HEK293T (cell line): ENCODE measurements at regions not wholly inside any gene's neighbourhood (a gene's known extent, or its start where the extent isn't known, plus 50 kb on each side); places are given as distances from the start of the nearest gene placed in this dataset.

Source experiments
- CTCF ChIA-PET: fragments of 350-600 bp; formaldehyde crosslinking; extraction: SDS; loops from one replicate; lab custom pipeline; 2021; ENCODE audit warnings: antibody characterized with exemption, inconsistent platforms; lab: Yijun Ruan, JAX
- POLR2A ChIA-PET: fragments of 350-600 bp; formaldehyde crosslinking; extraction: SDS; loops from one replicate; lab custom pipeline; 2020; ENCODE audit warnings: antibody characterized with exemption, inconsistent platforms; lab: Yijun Ruan, JAX
- DNase-seq: peaks from one replicate; pipeline ENCODE4 v3.0.0; 2012; ENCODE audit warnings: mixed read lengths; ENCODE audit errors: extremely low spot score
- ARNT ChIP-seq: fragments of 450-650 bp; IDR thresholded peaks from 2 replicates; pipeline ENCODE4 v1.6.1; 2017; ENCODE audit warnings: mild to moderate bottlenecking
- BHLHE40 ChIP-seq: fragments of 450-650 bp; IDR thresholded peaks from 2 replicates; pipeline ENCODE4 v1.6.1; 2016; ENCODE audit warnings: mild to moderate bottlenecking, moderate library complexity, borderline replicate concordance
- CTBP1 ChIP-seq: fragments of 450-650 bp; IDR thresholded peaks from 2 replicates; pipeline ENCODE4 v1.6.1; 2016; ENCODE audit warnings: borderline replicate concordance
- ELF4 ChIP-seq: fragments of 450-650 bp; IDR thresholded peaks from 2 replicates; pipeline ENCODE4 v1.6.1; 2017; ENCODE audit warnings: antibody characterized with exemption
- FOXA1 ChIP-seq: fragments of 450-650 bp; IDR thresholded peaks from 2 replicates; pipeline ENCODE4 v1.6.1; 2016; ENCODE audit warnings: mild to moderate bottlenecking
- FOXK2 ChIP-seq: fragments of 450-650 bp; IDR thresholded peaks from 2 replicates; pipeline ENCODE4 v1.6.1; 2016; ENCODE audit warnings: mild to moderate bottlenecking
- FOXM1 ChIP-seq: fragments of 450-650 bp; IDR thresholded peaks from 2 replicates; pipeline ENCODE4 v1.6.1; 2017; ENCODE audit warnings: mild to moderate bottlenecking, borderline replicate concordance
- HDGF ChIP-seq: fragments of 450-650 bp; IDR thresholded peaks from 2 replicates; pipeline ENCODE4 v1.6.1; 2017; ENCODE audit warnings: antibody characterized with exemption, borderline replicate concordance
- L3MBTL2 ChIP-seq: fragments of 450-650 bp; conservative IDR thresholded peaks from 2 replicates; pipeline ENCODE4 v1.6.1; 2016; ENCODE audit warnings: mild to moderate bottlenecking
- LEF1 ChIP-seq: fragments of 450-650 bp; IDR thresholded peaks from 2 replicates; pipeline ENCODE4 v1.6.1; 2017; ENCODE audit warnings: mild to moderate bottlenecking, borderline replicate concordance
- NFRKB ChIP-seq: fragments of 450-650 bp; IDR thresholded peaks from 2 replicates; pipeline ENCODE4 v1.6.1; 2016; ENCODE audit warnings: mild to moderate bottlenecking, moderate library complexity
- SP1 ChIP-seq: fragments of 450-650 bp; IDR thresholded peaks from 2 replicates; pipeline ENCODE4 v1.6.1; 2017
- SUZ12 ChIP-seq: fragments of 450-650 bp; IDR thresholded peaks from 2 replicates; pipeline ENCODE4 v1.6.1; 2016; ENCODE audit warnings: mild to moderate bottlenecking
- TARDBP ChIP-seq: fragments of 450-650 bp; IDR thresholded peaks from 2 replicates; pipeline ENCODE4 v1.6.1; 2016
- ZNF384 ChIP-seq: fragments of 450-650 bp; IDR thresholded peaks from 2 replicates; pipeline ENCODE4 v1.6.1; 2016
- TF ChIP-seq, protein P1 (sequence below): fragments of 450-650 bp; IDR thresholded peaks from 2 replicates; pipeline ENCODE4 v1.6.1; 2016

- CTCF ChIA-PET = no interaction called here
Measured at GRCh38 chr5:89428624-89429023, 545.6 kb upstream of the MEF2C start.

GRCh38 chr5:89425062-89425461, 542.1 kb upstream of the MEF2C start:
- CTCF ChIA-PET = no interaction called here
- TF ChIP-seq ARNT = no peak
- TF ChIP-seq SUZ12 = no peak
- TF ChIP-seq CTBP1 = no peak
- no peak for TF ChIP-seq TARDBP
- no peak for DNase-seq
- POLR2A ChIA-PET = no interaction called here

More at GRCh38 chr5:89428624-89429023, 545.6 kb upstream of the MEF2C start:
- TF ChIP-seq, protein P1, sequence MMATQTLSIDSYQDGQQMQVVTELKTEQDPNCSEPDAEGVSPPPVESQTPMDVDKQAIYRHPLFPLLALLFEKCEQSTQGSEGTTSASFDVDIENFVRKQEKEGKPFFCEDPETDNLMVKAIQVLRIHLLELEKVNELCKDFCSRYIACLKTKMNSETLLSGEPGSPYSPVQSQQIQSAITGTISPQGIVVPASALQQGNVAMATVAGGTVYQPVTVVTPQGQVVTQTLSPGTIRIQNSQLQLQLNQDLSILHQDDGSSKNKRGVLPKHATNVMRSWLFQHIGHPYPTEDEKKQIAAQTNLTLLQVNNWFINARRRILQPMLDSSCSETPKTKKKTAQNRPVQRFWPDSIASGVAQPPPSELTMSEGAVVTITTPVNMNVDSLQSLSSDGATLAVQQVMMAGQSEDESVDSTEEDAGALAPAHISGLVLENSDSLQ = no peak
- TF ChIP-seq L3MBTL2 (no peak), NFRKB (no peak), FOXM1 (no peak), SP1 (no peak), HDGF (no peak)
- no peak for DNase-seq
- POLR2A ChIA-PET = no interaction called here

- ChIA-PET CTCF (no interaction called here), POLR2A (no interaction called here)
- TF ChIP-seq NFRKB = no peak
- no peak for DNase-seq
Measured at GRCh38 chr5:89421035-89421434, 538.1 kb upstream of the MEF2C start.

DNA sequence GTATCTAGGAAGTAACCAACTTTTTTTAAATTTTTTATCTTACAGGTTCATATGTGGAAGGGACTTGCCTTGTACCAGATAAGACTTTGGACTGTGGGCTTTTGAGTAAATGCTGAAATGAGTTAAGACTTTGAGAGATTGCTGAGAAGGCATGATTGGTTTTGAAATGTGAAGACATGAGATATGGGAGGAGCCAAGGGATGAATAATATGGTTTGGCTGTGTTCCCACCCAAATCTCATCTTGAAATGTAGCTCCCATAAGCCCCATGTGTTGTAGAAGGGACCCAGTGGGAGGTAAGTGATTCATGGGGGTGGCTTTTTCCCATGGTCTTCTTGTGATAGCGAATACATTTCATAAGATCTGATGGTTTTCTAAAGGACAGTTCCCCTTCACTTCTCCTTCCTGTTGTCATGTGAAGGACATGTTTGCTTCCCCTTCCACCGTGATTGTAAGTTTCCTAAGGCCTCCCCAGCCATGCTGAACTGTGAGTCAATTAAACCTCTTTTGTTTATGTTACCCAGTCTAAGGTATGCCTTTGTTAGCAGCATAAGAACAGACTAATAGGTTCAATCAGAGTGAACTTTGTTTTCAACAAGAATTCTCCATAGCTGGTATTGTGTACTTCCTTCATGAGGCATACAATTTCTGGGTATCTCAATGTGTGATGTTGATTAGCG, 535.6 kb upstream of the MEF2C start:
- POLR2A ChIA-PET = no interaction called here
- TF ChIP-seq L3MBTL2 (no peak), LEF1 (no peak), FOXM1 (no peak)
- CTCF ChIA-PET = no interaction called here
- DNase-seq = no peak

- ChIA-PET CTCF (no interaction called here), POLR2A (no interaction called here)
- no peak for DNase-seq
- TF ChIP-seq SUZ12 (no peak), FOXK2 (no peak), ARNT (no peak), FOXA1 (no peak), L3MBTL2 (no peak), TARDBP (no peak), FOXM1 (no peak), BHLHE40 (no peak), ELF4 (no peak), NFRKB (no peak), HDGF (no peak), SP1 (no peak), LEF1 (no peak), CTBP1 (no peak), ZNF384 (no peak)
- TF ChIP-seq, protein P1 = no peak
Measured at GRCh38 chr5:89417990-89418389, 535.0 kb upstream of the MEF2C start.

GRCh38 chr5:89417515-89417914, 534.5 kb upstream of the MEF2C start:
- CTCF ChIA-PET = no interaction called here
- TF ChIP-seq ELF4 = no peak
- TF ChIP-seq CTBP1 = no peak
- no peak for TF ChIP-seq HDGF
- no peak for TF ChIP-seq LEF1
- TF ChIP-seq TARDBP = no peak
- no peak for TF ChIP-seq SP1
- POLR2A ChIA-PET = no interaction called here
- DNase-seq = no peak

- DNase-seq = no peak
- ChIA-PET CTCF (no interaction called here), POLR2A (no interaction called here)
Measured at GRCh38 chr5:89411891-89412290, 528.9 kb upstream of the MEF2C start.

DNA sequence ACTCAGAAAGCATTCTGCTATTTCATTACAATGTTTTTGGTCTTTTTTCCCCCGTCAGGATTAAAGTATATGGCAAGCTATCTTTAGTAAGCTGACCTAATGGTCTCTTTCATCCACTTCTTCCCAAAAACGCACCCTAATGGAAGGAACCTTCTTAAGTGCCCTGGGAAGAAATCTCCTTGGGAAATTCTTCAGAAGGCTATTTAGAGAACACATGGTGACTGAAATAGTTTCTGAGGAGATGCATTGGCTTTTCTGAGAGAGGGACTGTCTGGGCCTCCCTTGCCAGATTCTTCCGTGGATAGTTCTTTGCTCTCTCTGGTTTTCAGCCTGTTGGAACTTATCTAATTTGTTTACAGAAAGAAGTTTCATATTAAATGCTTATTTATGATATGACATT, 524.1 kb upstream of the MEF2C start:
- ChIA-PET CTCF (no interaction called here), POLR2A (no interaction called here)
- no peak for DNase-seq
- TF ChIP-seq TARDBP = no peak
- no peak for TF ChIP-seq HDGF
- no peak for TF ChIP-seq NFRKB
- no peak for TF ChIP-seq FOXK2
- no peak for TF ChIP-seq FOXA1

More at GRCh38 chr5:89411891-89412290, 528.9 kb upstream of the MEF2C start:
- TF ChIP-seq FOXK2 (no peak), SUZ12 (no peak), BHLHE40 (no peak), ZNF384 (no peak), NFRKB (no peak), HDGF (no peak), LEF1 (no peak), L3MBTL2 (no peak)
